Omental fat pad (tissue), 3 donors: ENCODE measurements at regions not wholly inside any gene's neighbourhood (a gene's known extent, or its start where the extent isn't known, plus 50 kb on each side); places are given as distances from the start of the nearest gene placed in this dataset.

Source experiments
- ATAC-seq: fragments of 150-250 bp; one replicate; pipeline ENCODE4 v1.9.1; 2016; ENCODE audit warnings: mild to moderate bottlenecking, moderate library complexity; ENCODE audit not compliant: low FRiP score
- DNase-seq: peaks from one replicate; pipeline ENCODE4 v3.0.0-alpha.2; 2019; ENCODE audit warnings: low spot score
- CTCF ChIP-seq, 3 donors: fragments of 450-650 bp; IDR thresholded peaks; one replicate each; pipeline ENCODE4 v1.5.1; 2016 to 2017; ENCODE audit warnings: antibody characterized with exemption in 3 of 3, mild to moderate bottlenecking in 3 of 3, moderate library complexity in 2 of 3

DNA sequence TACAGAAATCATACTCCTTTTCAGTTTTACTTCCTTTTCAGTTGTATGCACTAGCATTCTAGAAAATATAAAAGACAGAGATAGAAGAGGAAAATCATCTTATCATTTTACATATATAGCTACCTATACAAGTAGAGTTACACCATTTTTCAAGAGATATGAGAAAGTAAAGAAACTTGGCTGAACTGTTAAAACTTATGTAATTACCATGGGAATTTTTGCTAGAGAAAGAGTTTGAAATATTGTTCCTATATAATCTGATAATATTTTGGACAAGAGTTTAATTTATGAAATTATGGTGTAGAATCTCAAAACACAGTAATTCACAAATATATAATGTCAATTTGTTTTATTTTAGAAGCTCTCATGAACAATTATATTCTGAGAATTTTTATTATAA, 180.8 kb downstream of the PLPPR4 start:
- no peak for ATAC-seq
- DNase-seq, result no peak
- TF ChIP-seq CTCF (IDR thresholded peaks at IDR 0.05), result no peak

DNA sequence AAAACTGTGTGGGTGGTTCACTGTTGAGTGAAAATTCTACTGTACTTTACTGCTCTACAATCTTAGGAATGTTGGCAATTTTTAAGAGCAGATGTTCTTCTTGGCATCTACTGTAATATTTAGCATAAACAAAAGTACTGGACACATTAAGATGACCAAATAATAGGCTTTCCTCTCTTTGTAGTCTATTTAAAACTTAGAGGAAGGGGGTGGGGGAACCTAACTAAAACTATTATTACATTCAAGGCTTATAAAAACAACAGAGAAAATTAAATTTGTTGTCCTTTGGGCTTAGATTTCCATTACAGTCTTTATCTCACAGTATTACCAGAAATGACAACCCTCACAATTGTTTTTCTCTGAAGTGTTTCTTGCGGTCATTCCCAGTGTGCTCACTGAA, 181.2 kb downstream of the PLPPR4 start:
- ATAC-seq (no peak), DNase-seq (no peak)
- TF ChIP-seq CTCF (IDR thresholded peaks at IDR 0.05), result no peak

DNA sequence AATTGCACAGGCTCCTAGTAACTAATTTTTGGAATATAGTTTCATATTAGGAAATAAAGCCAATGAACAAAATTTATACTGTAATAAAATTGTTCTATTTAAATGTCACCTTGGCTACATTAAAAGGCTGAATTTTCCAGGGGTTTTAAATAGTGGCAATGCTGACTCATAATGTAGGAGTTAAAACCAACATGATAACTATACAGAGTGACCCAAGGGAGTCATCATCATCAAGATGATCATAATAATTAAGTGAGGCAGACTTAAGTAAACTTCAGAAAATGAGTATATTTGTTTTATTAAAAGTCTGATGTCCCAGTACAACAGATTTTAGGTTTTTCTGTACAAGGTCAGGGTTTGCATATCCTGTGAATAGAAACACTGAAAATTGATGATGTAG, 183.4 kb downstream of the PLPPR4 start:
- TF ChIP-seq CTCF (IDR thresholded peaks at IDR 0.05), result no peak
- ATAC-seq (no peak), DNase-seq (no peak)

DNA sequence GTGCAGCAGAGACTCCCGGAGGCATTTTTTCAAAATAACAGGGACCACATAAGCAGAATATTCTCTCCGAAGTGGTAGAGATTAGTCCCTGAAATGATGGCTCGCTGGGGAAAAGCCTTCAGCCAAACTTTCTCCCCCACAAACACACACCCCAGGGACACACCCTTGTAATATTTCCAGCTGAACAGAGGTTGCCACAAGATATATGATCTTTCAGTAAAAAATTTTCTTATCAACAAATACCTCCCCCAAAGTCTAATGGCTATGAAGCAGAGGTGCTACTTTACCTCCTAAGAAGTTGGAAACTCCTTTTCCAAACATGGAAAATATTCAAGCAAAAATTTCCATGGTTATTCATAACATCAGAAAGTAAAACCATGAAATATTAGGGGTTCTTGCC, 190.2 kb upstream of the PALMD start:
- DNase-seq, result no peak
- no peak for TF ChIP-seq CTCF (IDR thresholded peaks at IDR 0.05)
- ATAC-seq, result peak; percentile 52

DNA sequence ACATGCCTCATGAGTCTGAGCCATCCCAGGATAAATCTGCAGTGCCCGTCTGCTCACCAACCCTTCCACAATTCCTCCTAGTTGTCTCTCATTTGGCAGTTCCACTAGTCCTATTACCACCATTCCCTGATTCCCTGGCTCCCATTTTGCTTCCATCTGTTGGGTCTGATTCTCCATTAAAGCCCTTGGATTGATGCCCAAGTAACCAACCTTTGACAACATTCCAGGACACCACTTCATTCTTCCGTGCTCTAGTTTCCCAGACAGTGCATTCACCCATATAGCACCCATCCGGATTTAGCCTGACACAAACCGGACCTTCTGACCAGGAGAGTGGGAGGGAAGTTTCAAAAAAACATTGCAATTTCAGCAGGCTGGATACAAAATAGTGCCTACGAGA, 189.4 kb upstream of the PALMD start:
- TF ChIP-seq CTCF (IDR thresholded peaks at IDR 0.05), result no peak
- DNase-seq, result no peak
- no peak for ATAC-seq

DNA sequence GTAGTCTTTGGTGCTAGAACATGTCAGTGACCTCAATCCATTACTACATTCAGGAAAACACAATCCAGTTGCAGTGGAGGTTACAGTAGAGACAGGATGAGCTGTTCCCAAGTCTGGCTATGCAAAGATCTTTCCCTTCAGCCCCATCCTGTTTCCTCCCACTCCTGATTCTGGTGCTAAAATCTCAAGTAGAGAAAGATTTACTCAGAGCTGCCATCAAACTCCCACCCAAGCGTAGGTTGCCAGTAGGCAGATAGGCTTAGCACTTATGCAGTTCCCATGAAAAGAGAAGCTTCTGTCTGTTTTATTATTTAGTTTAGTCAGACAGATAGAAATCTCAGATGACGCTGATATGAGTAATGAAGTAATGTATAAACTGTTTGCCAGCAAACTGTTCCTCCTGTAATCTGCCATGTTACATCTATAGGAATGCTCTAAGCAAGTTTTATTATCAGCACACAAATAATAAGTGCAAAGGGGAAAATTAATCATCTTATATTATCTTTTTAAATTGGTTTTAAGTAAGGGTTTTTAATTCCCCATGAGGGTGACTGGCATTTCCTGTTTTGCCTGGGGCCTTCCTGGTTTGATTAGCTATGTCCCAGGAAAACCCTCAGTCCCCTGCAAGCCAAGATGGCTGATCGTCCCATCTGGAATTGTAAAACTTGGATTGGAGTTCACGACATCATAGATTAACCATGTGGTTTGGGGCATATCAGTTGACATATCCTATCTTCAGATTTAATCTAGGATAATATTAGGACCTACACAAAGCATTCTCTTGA, 188.3 kb upstream of the PALMD start:
- TF ChIP-seq CTCF (IDR thresholded peaks at IDR 0.05), result no peak
- no peak for DNase-seq
- no peak for ATAC-seq

GRCh38 chr1:99461499-99461898, 184.4 kb upstream of the PALMD start:
- DNase-seq, result no peak
- no peak for ATAC-seq
- no peak for TF ChIP-seq CTCF (IDR thresholded peaks at IDR 0.05)
